HEK293T (cell line): ENCODE measurements at regions not wholly inside any gene's neighbourhood (a gene's known extent, or its start where the extent isn't known, plus 50 kb on each side); places are given as distances from the start of the nearest gene placed in this dataset.

Source experiments
- CTCF ChIA-PET: fragments of 350-600 bp; formaldehyde crosslinking; extraction: SDS; loops from one replicate; lab custom pipeline; 2021; ENCODE audit warnings: antibody characterized with exemption, inconsistent platforms; lab: Yijun Ruan, JAX
- POLR2A ChIA-PET: fragments of 350-600 bp; formaldehyde crosslinking; extraction: SDS; loops from one replicate; lab custom pipeline; 2020; ENCODE audit warnings: antibody characterized with exemption, inconsistent platforms; lab: Yijun Ruan, JAX
- DNase-seq: peaks from one replicate; pipeline ENCODE4 v3.0.0; 2012; ENCODE audit warnings: mixed read lengths; ENCODE audit errors: extremely low spot score
- ARNT ChIP-seq: fragments of 450-650 bp; IDR thresholded peaks from 2 replicates; pipeline ENCODE4 v1.6.1; 2017; ENCODE audit warnings: mild to moderate bottlenecking
- BHLHE40 ChIP-seq: fragments of 450-650 bp; IDR thresholded peaks from 2 replicates; pipeline ENCODE4 v1.6.1; 2016; ENCODE audit warnings: mild to moderate bottlenecking, moderate library complexity, borderline replicate concordance
- CTBP1 ChIP-seq: fragments of 450-650 bp; IDR thresholded peaks from 2 replicates; pipeline ENCODE4 v1.6.1; 2016; ENCODE audit warnings: borderline replicate concordance
- ELF4 ChIP-seq: fragments of 450-650 bp; IDR thresholded peaks from 2 replicates; pipeline ENCODE4 v1.6.1; 2017; ENCODE audit warnings: antibody characterized with exemption
- FOXA1 ChIP-seq: fragments of 450-650 bp; IDR thresholded peaks from 2 replicates; pipeline ENCODE4 v1.6.1; 2016; ENCODE audit warnings: mild to moderate bottlenecking
- FOXK2 ChIP-seq: fragments of 450-650 bp; IDR thresholded peaks from 2 replicates; pipeline ENCODE4 v1.6.1; 2016; ENCODE audit warnings: mild to moderate bottlenecking
- FOXM1 ChIP-seq: fragments of 450-650 bp; IDR thresholded peaks from 2 replicates; pipeline ENCODE4 v1.6.1; 2017; ENCODE audit warnings: mild to moderate bottlenecking, borderline replicate concordance
- HDGF ChIP-seq: fragments of 450-650 bp; IDR thresholded peaks from 2 replicates; pipeline ENCODE4 v1.6.1; 2017; ENCODE audit warnings: antibody characterized with exemption, borderline replicate concordance
- L3MBTL2 ChIP-seq: fragments of 450-650 bp; conservative IDR thresholded peaks from 2 replicates; pipeline ENCODE4 v1.6.1; 2016; ENCODE audit warnings: mild to moderate bottlenecking
- LEF1 ChIP-seq: fragments of 450-650 bp; IDR thresholded peaks from 2 replicates; pipeline ENCODE4 v1.6.1; 2017; ENCODE audit warnings: mild to moderate bottlenecking, borderline replicate concordance
- NFRKB ChIP-seq: fragments of 450-650 bp; IDR thresholded peaks from 2 replicates; pipeline ENCODE4 v1.6.1; 2016; ENCODE audit warnings: mild to moderate bottlenecking, moderate library complexity
- PKNOX1 ChIP-seq: fragments of 450-650 bp; IDR thresholded peaks from 2 replicates; pipeline ENCODE4 v1.6.1; 2016
- SP1 ChIP-seq: fragments of 450-650 bp; IDR thresholded peaks from 2 replicates; pipeline ENCODE4 v1.6.1; 2017
- SUZ12 ChIP-seq: fragments of 450-650 bp; IDR thresholded peaks from 2 replicates; pipeline ENCODE4 v1.6.1; 2016; ENCODE audit warnings: mild to moderate bottlenecking
- TARDBP ChIP-seq: fragments of 450-650 bp; IDR thresholded peaks from 2 replicates; pipeline ENCODE4 v1.6.1; 2016
- ZNF384 ChIP-seq: fragments of 450-650 bp; IDR thresholded peaks from 2 replicates; pipeline ENCODE4 v1.6.1; 2016

GRCh38 chr6:14739827-14740226 is 506.0 kb upstream of the JARID2 start:
- TF ChIP-seq FOXA1 (no peak), BHLHE40 (no peak), LEF1 (no peak), HDGF (no peak), L3MBTL2 (no peak), SP1 (no peak), CTBP1 (no peak), PKNOX1 (no peak), ZNF384 (no peak), ELF4 (no peak), SUZ12 (no peak), FOXM1 (no peak), NFRKB (no peak), TARDBP (no peak), ARNT (no peak), FOXK2 (no peak)
- CTCF ChIA-PET = no interaction called here
- DNase-seq = no peak
- POLR2A ChIA-PET = no interaction called here

- no peak for TF ChIP-seq CTBP1
- no peak for TF ChIP-seq FOXK2
- no peak for TF ChIP-seq FOXA1
- TF ChIP-seq BHLHE40 = no peak
- TF ChIP-seq FOXM1 = no peak
- no peak for TF ChIP-seq ZNF384
- no peak for TF ChIP-seq SUZ12
- CTCF ChIA-PET = interaction anchor here (0.6 kb wide), 1 partner anchor 72 kb away, joined by 5 read pairs; no protein-coding TSS in a partner anchor
- no peak for DNase-seq
- POLR2A ChIA-PET = no interaction called here
Observed at GRCh38 chr6:14742171-14742570, 503.7 kb upstream of the JARID2 start.

GRCh38 chr6:14742680-14743079 is 503.2 kb upstream of the JARID2 start:
- DNase-seq = no peak
- CTCF ChIA-PET = no interaction called here
- POLR2A ChIA-PET = no interaction called here
- TF ChIP-seq SP1 (no peak), FOXA1 (no peak), NFRKB (no peak), L3MBTL2 (no peak), CTBP1 (no peak), FOXK2 (no peak), TARDBP (no peak), ELF4 (no peak), ARNT (no peak), FOXM1 (no peak), HDGF (no peak), LEF1 (no peak), BHLHE40 (no peak), SUZ12 (no peak), PKNOX1 (no peak), ZNF384 (no peak)

- no peak for TF ChIP-seq BHLHE40
- no peak for TF ChIP-seq PKNOX1
- no peak for TF ChIP-seq ELF4
- TF ChIP-seq SUZ12 = no peak
- TF ChIP-seq FOXK2 = no peak
- no peak for TF ChIP-seq ZNF384
- TF ChIP-seq NFRKB = no peak
- ChIA-PET POLR2A (no interaction called here), CTCF (no interaction called here)
- no peak for DNase-seq
Observed at GRCh38 chr6:14743144-14743473, 502.8 kb upstream of the JARID2 start.

- TF ChIP-seq FOXA1 (no peak), ELF4 (no peak), ZNF384 (no peak), LEF1 (no peak), FOXK2 (no peak)
- DNase-seq = no peak
- POLR2A ChIA-PET = no interaction called here
- CTCF ChIA-PET = no interaction called here
Observed at GRCh38 chr6:14743474-14744211, 502.2 kb upstream of the JARID2 start.

- CTCF ChIA-PET = no interaction called here
Observed at GRCh38 chr6:14744212-14744556, 501.7 kb upstream of the JARID2 start.

More at GRCh38 chr6:14744212-14744556, 501.7 kb upstream of the JARID2 start:
- DNase-seq = no peak
- no peak for TF ChIP-seq NFRKB
- no peak for TF ChIP-seq TARDBP
- no peak for TF ChIP-seq PKNOX1
- no peak for TF ChIP-seq L3MBTL2
- TF ChIP-seq SUZ12 = no peak
- no peak for TF ChIP-seq FOXK2
- TF ChIP-seq HDGF = no peak
- TF ChIP-seq ZNF384 = no peak
- TF ChIP-seq FOXA1 = no peak
- TF ChIP-seq FOXM1 = no peak
- POLR2A ChIA-PET = no interaction called here
